ENCODE measurements at regions not wholly inside any gene's neighbourhood (a gene's known extent, or its start where the extent isn't known, plus 50 kb on each side); places are given as distances from the start of the nearest gene placed in this dataset.

DNA sequence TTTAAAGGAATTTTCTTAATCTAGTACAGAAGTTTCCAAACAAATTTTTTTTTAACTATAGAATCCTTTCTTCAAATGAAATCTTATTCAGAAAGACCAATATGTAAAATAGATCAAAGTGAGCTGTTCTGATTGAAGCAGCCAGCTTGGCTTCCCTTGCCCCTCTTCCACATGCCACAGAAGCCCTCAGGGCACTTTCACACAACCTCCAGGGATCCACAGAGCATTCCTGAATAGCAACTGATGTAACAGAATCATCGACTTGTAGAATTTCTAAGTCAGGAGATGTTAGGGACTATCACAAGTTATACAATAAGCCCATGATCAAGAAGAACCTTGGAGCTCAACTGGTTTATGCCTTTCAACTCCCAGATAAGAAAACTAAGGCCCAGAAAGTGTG is 427.8 kb upstream of the C9orf72 start:
- Histone ChIP-seq H3K4me2 (ENCODE audit: insufficient read depth, low read length) (no peak overlapping the region), H3K27me3 (ENCODE audit: control insufficient read depth in 2 of 2, insufficient read depth in 2 of 2, low read length in 2 of 2) (no peaks in the 10 kb centered on the region), H3K9ac (replicated peaks; ENCODE audit: extremely low read depth, insufficient read depth, low read length) (no peak overlapping the region), H2AFZ (ENCODE audit: low read depth, low read length) (no peak overlapping the region), H3K27ac (ENCODE audit: insufficient read depth, low read depth, low read length) (no peak overlapping the region), H4K20me1 (replicated peaks; ENCODE audit: control insufficient read depth, extremely low read depth, insufficient read depth, low read length) (no peaks in the 10 kb centered on the region), H3K79me2 (ENCODE audit: control insufficient read depth, insufficient read depth, low read length) (no peaks in the 10 kb centered on the region), H3K9me1 (replicated peaks; ENCODE audit: control insufficient read depth, extremely low read depth, insufficient read depth, low read length) (no peaks in the 10 kb centered on the region), H3K36me3 (ENCODE audit: control insufficient read depth in 2 of 2, extremely low read depth in 1 of 2, insufficient read depth in 2 of 2, low read length in 2 of 2) (no peaks in the 10 kb centered on the region), H3K4me3 (replicated peaks in 1 of 3; ENCODE audit: insufficient read depth in 1 of 3, low read depth in 1 of 3, low read length in 3 of 3) (no peak overlapping the region), H3K9me3 (replicated peaks; ENCODE audit: control insufficient read depth, insufficient read depth, low read length) (no peaks in the 10 kb centered on the region), H3K4me1 (ENCODE audit: control insufficient read depth, extremely low read depth, insufficient read depth, low read length) (no peaks in the 10 kb centered on the region)
- intact Hi-C loops (cut with micrococcal nuclease), result no loop called here
- no peak for DNase-seq (ENCODE audit: low read depth, low spot score)
- BruUV-seq (replicated peaks), result no TSS peak
- ChIA-PET POLR2A (no interaction called here), CTCF (no interaction called here)
- TF ChIP-seq POLR2AphosphoS5 (IDR thresholded peaks at IDR 0.05; ENCODE audit: insufficient read depth, low read depth, low read length) (no peak), MYC (IDR thresholded peaks at IDR 0.05; ENCODE audit: low read depth, low read length) (no peak), JUN (IDR thresholded peaks at IDR 0.05; ENCODE audit: borderline replicate concordance, insufficient read depth, insufficient read length, low read depth) (no peak), MAX (IDR thresholded peaks at IDR 0.05; ENCODE audit: insufficient read depth, insufficient read length) (no peak), POLR2A (IDR thresholded peaks at IDR 0.05; ENCODE audit: low read depth, low read length) (no peak), EZH2 (IDR thresholded peaks at IDR 0.05; ENCODE audit: borderline replicate concordance, low read depth, low read length, severe bottlenecking) (no peak), GATA2 (IDR thresholded peaks at IDR 0.05; ENCODE audit: insufficient read depth, insufficient read length, low read depth, low read length) (no peak), FOS (IDR thresholded peaks at IDR 0.05; ENCODE audit: borderline replicate concordance, insufficient read depth, low read length) (no peak)
- TF ChIP-seq, protein P1, sequence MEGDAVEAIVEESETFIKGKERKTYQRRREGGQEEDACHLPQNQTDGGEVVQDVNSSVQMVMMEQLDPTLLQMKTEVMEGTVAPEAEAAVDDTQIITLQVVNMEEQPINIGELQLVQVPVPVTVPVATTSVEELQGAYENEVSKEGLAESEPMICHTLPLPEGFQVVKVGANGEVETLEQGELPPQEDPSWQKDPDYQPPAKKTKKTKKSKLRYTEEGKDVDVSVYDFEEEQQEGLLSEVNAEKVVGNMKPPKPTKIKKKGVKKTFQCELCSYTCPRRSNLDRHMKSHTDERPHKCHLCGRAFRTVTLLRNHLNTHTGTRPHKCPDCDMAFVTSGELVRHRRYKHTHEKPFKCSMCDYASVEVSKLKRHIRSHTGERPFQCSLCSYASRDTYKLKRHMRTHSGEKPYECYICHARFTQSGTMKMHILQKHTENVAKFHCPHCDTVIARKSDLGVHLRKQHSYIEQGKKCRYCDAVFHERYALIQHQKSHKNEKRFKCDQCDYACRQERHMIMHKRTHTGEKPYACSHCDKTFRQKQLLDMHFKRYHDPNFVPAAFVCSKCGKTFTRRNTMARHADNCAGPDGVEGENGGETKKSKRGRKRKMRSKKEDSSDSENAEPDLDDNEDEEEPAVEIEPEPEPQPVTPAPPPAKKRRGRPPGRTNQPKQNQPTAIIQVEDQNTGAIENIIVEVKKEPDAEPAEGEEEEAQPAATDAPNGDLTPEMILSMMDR (IDR thresholded peaks at IDR 0.05; ENCODE audit: extremely low read depth in 1 of 2, insufficient read depth in 1 of 2, low read depth in 1 of 2, low read length in 2 of 2), result no peak
- dilution Hi-C loops (cut with MboI; ENCODE audit: extremely low pct_ligation_motif_present, low sequenced_read_pairs), result no loop called here
- FAIRE-seq, result no peak
